ENCODE measurements at regions not wholly inside any gene's neighbourhood (a gene's known extent, or its start where the extent isn't known, plus 50 kb on each side); places are given as distances from the start of the nearest gene placed in this dataset.
"Not testable (repeated sequence)": the region's sequence is repeated elsewhere in the genome, so short reads cannot be mapped to it uniquely, and the experiment has no call there.

- DNase-seq (ENCODE audit: low spot score), result not testable (repeated sequence)
Measured at GRCh38 chr17:15802917-15803316, 70.8 kb downstream of the TBC1D26 start.

- DNase-seq (ENCODE audit: low spot score), result not testable (repeated sequence)
Measured at GRCh38 chr17:15806825-15807224, 74.7 kb downstream of the TBC1D26 start.

GRCh38 chr17:15813388-15813787 lies 81.3 kb downstream of the TBC1D26 start:
- DNase-seq (ENCODE audit: low spot score), result not testable (repeated sequence)

- DNase-seq (ENCODE audit: low spot score), result not testable (repeated sequence)
Measured at GRCh38 chr17:15814003-15814402, 81.9 kb downstream of the TBC1D26 start.

GRCh38 chr17:15817861-15818260 lies 85.8 kb downstream of the TBC1D26 start:
- not testable (repeated sequence) for DNase-seq (ENCODE audit: low spot score)

- not testable (repeated sequence) for DNase-seq (ENCODE audit: low spot score)
Measured at GRCh38 chr17:15822280-15822679, 90.2 kb downstream of the TBC1D26 start.

GRCh38 chr17:15828727-15829314 lies 96.7 kb downstream of the TBC1D26 start:
- DNase-seq (ENCODE audit: low spot score), result peak; percentile 17

GRCh38 chr17:15830221-15830620 lies 98.1 kb downstream of the TBC1D26 start:
- DNase-seq (ENCODE audit: low spot score), result not testable (repeated sequence)

GRCh38 chr17:15831182-15831581 lies 99.1 kb downstream of the TBC1D26 start:
- DNase-seq (ENCODE audit: low spot score), result not testable (repeated sequence)

- DNase-seq (ENCODE audit: low spot score), result not testable (repeated sequence)
Measured at GRCh38 chr17:15832921-15833480, 100.9 kb downstream of the TBC1D26 start.

- DNase-seq (ENCODE audit: low spot score), result not testable (repeated sequence)
Measured at GRCh38 chr17:15833890-15834289, 101.8 kb downstream of the TBC1D26 start.

GRCh38 chr17:15835481-15835880 lies 103.4 kb downstream of the TBC1D26 start:
- not testable (repeated sequence) for DNase-seq (ENCODE audit: low spot score)

GRCh38 chr17:15836249-15836982 lies 104.3 kb downstream of the TBC1D26 start:
- DNase-seq (ENCODE audit: low spot score), result not testable (repeated sequence)

GRCh38 chr17:15836991-15837390 lies 104.9 kb downstream of the TBC1D26 start:
- DNase-seq (ENCODE audit: low spot score), result not testable (repeated sequence)

GRCh38 chr17:15847447-15848229 lies 97.3 kb upstream of the ADORA2B start:
- not testable (repeated sequence) for DNase-seq (ENCODE audit: low spot score)

- not testable (repeated sequence) for DNase-seq (ENCODE audit: low spot score)
Measured at GRCh38 chr17:15849054-15849453, 95.9 kb upstream of the ADORA2B start.

- DNase-seq (ENCODE audit: low spot score), result not testable (repeated sequence)
Measured at GRCh38 chr17:15850071-15850470, 94.9 kb upstream of the ADORA2B start.

GRCh38 chr17:15850687-15851086 lies 94.2 kb upstream of the ADORA2B start:
- DNase-seq (ENCODE audit: low spot score), result not testable (repeated sequence)

GRCh38 chr17:15852863-15853262 lies 92.1 kb upstream of the ADORA2B start:
- DNase-seq (ENCODE audit: low spot score), result not testable (repeated sequence)

GRCh38 chr17:15856191-15856590 lies 88.7 kb upstream of the ADORA2B start:
- not testable (repeated sequence) for DNase-seq (ENCODE audit: low spot score)

- not testable (repeated sequence) for DNase-seq (ENCODE audit: low spot score)
Measured at GRCh38 chr17:15856745-15857144, 88.2 kb upstream of the ADORA2B start.

GRCh38 chr17:15858082-15858481 lies 86.8 kb upstream of the ADORA2B start:
- not testable (repeated sequence) for DNase-seq (ENCODE audit: low spot score)

Measured in hepatic stellate cell (primary cell).